K562 (cell line): ENCODE measurements at regions not wholly inside any gene's neighbourhood (a gene's known extent, or its start where the extent isn't known, plus 50 kb on each side); places are given as distances from the start of the nearest gene placed in this dataset.

ENCODE experiments used
- CHD4 ChIP-seq: fragments of 200-600 bp; sonication (generic); IDR thresholded peaks from 3 replicates; pipeline ENCODE4 v1.6.1; 2012; ENCODE audit warnings: low read depth, mild to moderate bottlenecking, mixed read lengths, low read length, inconsistent platforms; ENCODE audit not compliant: insufficient read depth, insufficient replicate concordance, poor library complexity, severe bottlenecking
- CTCF ChIP-seq, 3 experiments: IDR thresholded peaks in 2 of 3; conservative IDR thresholded peaks in 1 of 3; 2 replicates each; pipeline ENCODE4 v1.5.1; 2011 to 2012; ENCODE audit warnings: low read length in 3 of 3, mild to moderate bottlenecking in 3 of 3, control low read depth in 2 of 3, improper control_type of control experiment in 1 of 3, inconsistent platforms in 1 of 3, low read depth in 1 of 3, mixed read lengths in 1 of 3, moderate library complexity in 1 of 3; ENCODE audit not compliant: insufficient read depth in 2 of 3
- PHB2 ChIP-seq: fragments of 450-650 bp; IDR thresholded peaks from 2 replicates; pipeline ENCODE4 v1.6.1; 2017; ENCODE audit warnings: low read depth
- POLR2AphosphoS2 ChIP-seq: IDR thresholded peaks from 2 replicates; pipeline ENCODE4 v1.6.1; 2012; ENCODE audit warnings: low read length, improper control_type of control experiment
- ZFX ChIP-seq: sonication (generic); formaldehyde crosslinking; IDR thresholded peaks from 2 replicates; pipeline ENCODE4 v1.8.0; 2022; ENCODE audit warnings: mild to moderate bottlenecking, missing genetic modification reagents, moderate library complexity
- ZNF253 ChIP-seq: fragments of 250-450 bp; sonication (Bioruptor Pico); conservative IDR thresholded peaks from 2 replicates; pipeline ENCODE4 v1.6.1; 2021; ENCODE audit warnings: mild to moderate bottlenecking

DNA sequence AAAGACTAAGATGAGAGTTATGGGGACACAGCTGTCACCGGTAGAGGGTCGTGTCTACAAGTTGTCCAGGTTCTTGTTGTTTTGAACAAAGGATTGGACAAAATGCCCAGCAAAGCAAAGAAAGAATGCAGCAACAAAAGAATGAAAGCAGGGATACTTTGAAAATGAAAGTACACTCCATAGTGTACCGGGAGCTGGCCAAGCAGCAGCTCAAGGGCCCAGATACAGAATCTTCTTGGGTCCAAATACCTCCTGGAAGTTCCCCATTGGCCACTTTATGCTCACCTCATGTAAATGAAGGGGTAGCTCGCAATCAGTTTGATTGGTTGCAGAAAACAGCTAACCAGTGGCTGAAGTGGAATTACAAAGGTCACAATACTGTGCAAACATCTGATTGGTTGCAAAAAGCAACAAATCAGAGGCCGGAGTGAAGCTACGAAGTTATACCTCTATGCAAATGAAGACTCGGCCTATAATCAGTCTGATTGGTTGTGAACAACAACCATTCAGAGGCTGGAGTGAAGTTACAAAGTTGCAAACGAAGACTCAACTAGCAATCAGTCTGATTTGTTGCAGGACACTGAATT, 474.9 kb upstream of the TMEFF2 start:
- TF ChIP-seq CHD4: no peak
- TF ChIP-seq ZFX (CRISPR knock-in tag): no peak
- TF ChIP-seq ZNF253 (CRISPR knock-in tag): no peak
- TF ChIP-seq POLR2AphosphoS2: no peak
- TF ChIP-seq PHB2: no peak
- no peak for TF ChIP-seq CTCF (IDR thresholded peaks at IDR 0.05 in 2 of 3, conservative IDR thresholded peaks at IDR 0.05 in 1 of 3; ENCODE audit: insufficient read depth in 2 of 3, low read depth in 1 of 3, low read length in 3 of 3)
